Mammary epithelial cell (primary cell): ENCODE measurements at regions not wholly inside any gene's neighbourhood (a gene's known extent, or its start where the extent isn't known, plus 50 kb on each side); places are given as distances from the start of the nearest gene placed in this dataset.

ENCODE experiments used
- CTCF ChIP-seq, 2 donors: IDR thresholded peaks in 1 of 2; conservative IDR thresholded peaks in 1 of 2; 2 replicates each; pipeline ENCODE4 v1.5.1; 2011 to 2012; ENCODE audit warnings: inconsistent platforms in 2 of 2, low read length in 2 of 2, mild to moderate bottlenecking in 2 of 2, control low read depth in 1 of 2, low read depth in 1 of 2; ENCODE audit not compliant: insufficient read depth in 1 of 2; ENCODE audit errors: extremely low read depth in 1 of 2
- EZH2 ChIP-seq: IDR thresholded peaks from 2 replicates; pipeline ENCODE4 v1.6.1; 2012; ENCODE audit warnings: low read length, inconsistent platforms, borderline replicate concordance

- no peak for TF ChIP-seq CTCF (conservative IDR thresholded peaks at IDR 0.05 in 1 of 2, IDR thresholded peaks at IDR 0.05 in 1 of 2; ENCODE audit: extremely low read depth in 1 of 2, insufficient read depth in 1 of 2, low read depth in 1 of 2, low read length in 2 of 2)
- no peak for TF ChIP-seq EZH2
These were observed 1390.1 kb upstream of the CDH8 start for GRCh38 chr16:63426275-63426870.
